NB4 (cell line): ENCODE measurements at regions not wholly inside any gene's neighbourhood (a gene's known extent, or its start where the extent isn't known, plus 50 kb on each side); places are given as distances from the start of the nearest gene placed in this dataset.

ENCODE experiments used
- DNase-seq: peaks from one replicate; pipeline ENCODE4 v3.0.0; 2010; ENCODE audit warnings: low read depth
- H3K4me3 ChIP-seq: one replicate; pipeline ENCODE4 v1.5.1; 2011; ENCODE audit warnings: mild to moderate bottlenecking, low read depth, low read length, moderate library complexity
- CTCF ChIP-seq: IDR thresholded peaks from one replicate; pipeline ENCODE4 v1.5.1; 2012; ENCODE audit warnings: low read depth, low read length
- MAX ChIP-seq: IDR thresholded peaks from 2 replicates; pipeline ENCODE4 v1.6.1; 2011; ENCODE audit warnings: low read depth, low read length
- MYC ChIP-seq: IDR thresholded peaks from 2 replicates; pipeline ENCODE4 v1.6.1; 2011; ENCODE audit warnings: low read depth, low read length
- POLR2A ChIP-seq: IDR thresholded peaks from 2 replicates; pipeline ENCODE4 v1.6.1; 2011; ENCODE audit warnings: mild to moderate bottlenecking; ENCODE audit not compliant: insufficient read length; ENCODE audit errors: extremely low read depth

- H3K4me3 ChIP-seq = no peak overlapping the region
- TF ChIP-seq MAX = no peak
- no peak for TF ChIP-seq MYC
- no peak for TF ChIP-seq CTCF
- TF ChIP-seq POLR2A = no peak
- no peak for DNase-seq
Observed at GRCh38 chr11:129270446-129270845, 78.3 kb upstream of the ARHGAP32 start.

GRCh38 chr11:129268371-129268770 lies 76.2 kb upstream of the ARHGAP32 start:
- TF ChIP-seq MAX (no peak), POLR2A (no peak), MYC (no peak), CTCF (no peak)
- no peak for DNase-seq
- H3K4me3 ChIP-seq = no peak overlapping the region

GRCh38 chr11:129267716-129268115 lies 75.6 kb upstream of the ARHGAP32 start:
- H3K4me3 ChIP-seq = no peak overlapping the region
- DNase-seq = no peak
- TF ChIP-seq MAX (no peak), MYC (no peak), POLR2A (no peak), CTCF (no peak)

- no peak for TF ChIP-seq MAX
- DNase-seq = no peak
- no peak overlapping the region for H3K4me3 ChIP-seq
Observed at GRCh38 chr11:129266536-129266935, 74.4 kb upstream of the ARHGAP32 start.

- no peak overlapping the region for H3K4me3 ChIP-seq
- DNase-seq = no peak
- TF ChIP-seq CTCF (no peak), POLR2A (no peak), MAX (no peak), MYC (no peak)
Observed at GRCh38 chr11:129265125-129265788, 73.1 kb upstream of the ARHGAP32 start.

GRCh38 chr11:129264114-129264513 lies 72.0 kb upstream of the ARHGAP32 start:
- DNase-seq = no peak

More at GRCh38 chr11:129264114-129264513, 72.0 kb upstream of the ARHGAP32 start:
- TF ChIP-seq MAX = no peak
- no peak for TF ChIP-seq POLR2A
- TF ChIP-seq CTCF = no peak
- no peak for TF ChIP-seq MYC
- no peak overlapping the region for H3K4me3 ChIP-seq
